Left kidney (tissue), 1 donor: ENCODE measurements at regions not wholly inside any gene's neighbourhood (a gene's known extent, or its start where the extent isn't known, plus 50 kb on each side); places are given as distances from the start of the nearest gene placed in this dataset.

Experiments
- DNase-seq: peaks from one replicate; pipeline ENCODE4 v3.0.0-alpha.2; 2013

DNA sequence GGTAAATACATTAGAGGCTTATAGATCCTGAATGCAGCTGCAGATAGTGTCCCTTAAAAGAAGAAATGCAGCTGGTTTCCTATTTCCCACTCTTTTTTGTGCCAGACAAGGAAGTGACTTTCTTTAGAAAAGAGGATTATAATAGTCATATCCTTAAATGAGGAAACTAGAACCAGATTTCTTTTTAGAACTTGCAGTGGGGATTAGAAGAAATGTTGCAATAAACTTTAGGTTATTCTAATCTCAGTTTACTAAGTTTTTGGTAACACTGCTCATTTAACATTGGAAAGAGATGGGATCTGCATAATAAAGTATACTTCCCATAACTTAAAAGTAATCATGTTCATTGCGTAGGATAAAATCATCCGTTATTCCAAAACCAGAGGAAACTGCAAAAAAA is 101.9 kb downstream of the SLIT2 start:
- no peak for DNase-seq

DNA sequence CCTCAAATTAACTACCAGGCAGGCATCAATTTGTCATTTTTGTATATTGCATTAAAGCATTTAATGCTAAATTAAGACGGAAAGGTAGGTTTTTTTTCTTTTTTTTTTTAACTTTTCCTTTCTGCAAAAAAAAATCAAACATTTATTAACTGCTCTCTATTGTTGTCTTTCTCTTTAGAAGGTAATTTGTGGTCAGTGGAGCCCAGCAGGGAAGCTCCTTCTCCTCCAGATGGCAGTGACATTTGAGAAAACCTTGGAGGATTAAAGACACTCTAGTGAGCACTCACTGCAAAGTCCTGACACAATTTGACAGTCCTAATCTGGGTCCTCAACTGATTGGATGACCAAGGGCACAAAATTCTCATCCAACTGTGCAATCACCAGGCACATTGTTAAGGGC is 102.4 kb downstream of the SLIT2 start:
- no peak for DNase-seq

DNA sequence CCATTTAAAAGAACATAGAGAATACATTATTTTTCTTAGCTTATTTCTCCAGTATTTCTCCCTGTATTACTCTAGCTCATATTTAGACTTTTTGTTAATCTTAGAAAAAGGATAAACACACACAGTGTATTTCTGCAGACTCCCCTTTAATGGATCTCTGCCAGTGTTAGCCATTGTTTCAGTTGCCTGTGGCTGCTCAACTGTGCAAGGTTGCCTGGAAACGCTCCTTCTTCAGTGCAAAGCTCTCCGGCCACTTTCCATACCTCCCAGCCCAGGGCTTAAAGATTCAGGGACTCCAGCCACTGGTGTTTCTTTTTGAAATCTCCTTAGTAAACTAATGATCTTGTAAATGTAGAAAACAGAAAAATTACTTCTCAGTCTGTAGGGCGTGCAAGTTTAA is 104.9 kb downstream of the SLIT2 start:
- peak; percentile 39 for DNase-seq

DNA sequence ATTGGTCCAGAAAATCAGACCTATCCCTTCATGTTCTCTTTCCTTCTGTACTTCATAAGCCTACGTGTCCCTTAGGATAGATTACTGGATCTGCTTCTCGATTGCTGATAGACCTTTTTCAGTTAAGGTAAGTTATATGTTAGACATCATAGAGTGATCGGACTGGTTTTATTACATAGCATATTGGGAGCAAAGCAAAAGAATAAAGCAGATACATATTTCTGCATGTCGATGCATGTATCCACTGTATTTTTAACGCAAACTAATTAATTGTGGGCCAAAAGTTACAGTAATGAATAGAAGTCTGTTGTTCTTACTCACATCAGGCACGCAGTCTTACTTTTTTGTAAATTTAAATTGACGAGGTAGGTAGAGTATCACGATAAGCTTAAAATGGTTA is 106.4 kb downstream of the SLIT2 start:
- no peak for DNase-seq

DNA sequence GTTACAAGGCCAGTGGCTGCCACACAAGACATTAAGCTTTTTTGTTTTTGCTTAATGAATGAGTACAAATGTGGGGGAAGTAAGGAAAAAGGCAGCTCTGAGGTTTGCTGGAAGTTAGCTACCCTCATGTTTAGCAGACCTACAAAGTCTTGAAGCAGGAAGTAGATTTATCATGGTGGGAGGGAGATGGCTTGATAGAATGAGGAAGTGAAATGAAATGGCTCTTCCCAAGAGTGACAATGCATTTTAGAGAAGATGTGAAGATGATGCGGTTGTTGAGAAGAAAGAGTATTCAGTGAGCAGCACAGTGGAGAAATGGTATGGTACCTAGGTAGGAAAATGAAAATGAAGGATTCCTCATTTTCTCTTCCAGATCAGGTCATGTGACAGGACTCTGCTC is 108.0 kb downstream of the SLIT2 start:
- no peak for DNase-seq

DNA sequence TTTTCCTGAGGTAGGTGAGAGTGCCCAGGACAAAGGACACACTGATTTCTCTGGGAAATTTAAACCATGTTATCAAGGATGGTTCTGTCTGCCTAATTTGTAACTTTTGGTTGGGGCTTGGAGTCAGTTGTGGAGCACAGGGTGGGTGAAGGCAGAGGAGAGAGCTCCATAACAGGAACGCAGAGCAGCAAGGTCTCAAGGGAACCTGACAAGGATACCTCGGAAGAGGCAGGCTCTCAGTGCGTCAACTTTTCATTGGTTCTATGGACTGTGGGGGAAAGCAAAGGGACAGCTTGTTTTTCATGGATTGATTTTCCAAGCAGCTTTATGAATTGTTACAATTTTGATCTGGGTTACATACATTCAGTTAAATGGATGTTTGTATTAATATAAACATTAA is 110.4 kb downstream of the SLIT2 start:
- DNase-seq = no peak

DNA sequence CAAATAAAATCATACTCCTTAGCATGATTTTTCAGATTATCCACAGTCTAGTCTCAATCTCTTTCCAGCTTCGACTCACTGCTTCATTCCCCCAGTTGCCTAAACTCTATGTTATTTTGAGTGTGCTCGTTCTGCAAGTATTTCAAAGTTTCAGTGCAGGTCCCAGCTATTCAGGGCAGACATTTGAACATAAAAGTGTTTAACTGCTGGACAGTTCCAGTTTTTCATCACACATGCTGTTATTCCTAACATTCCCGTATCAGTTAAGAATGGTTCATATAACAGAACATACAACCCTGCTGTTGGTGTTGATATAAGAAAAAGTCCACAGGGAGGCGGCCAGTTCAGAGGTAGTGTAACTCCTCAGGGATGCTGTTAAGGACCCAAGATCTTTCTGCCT is 113.3 kb downstream of the SLIT2 start:
- no peak for DNase-seq

DNA sequence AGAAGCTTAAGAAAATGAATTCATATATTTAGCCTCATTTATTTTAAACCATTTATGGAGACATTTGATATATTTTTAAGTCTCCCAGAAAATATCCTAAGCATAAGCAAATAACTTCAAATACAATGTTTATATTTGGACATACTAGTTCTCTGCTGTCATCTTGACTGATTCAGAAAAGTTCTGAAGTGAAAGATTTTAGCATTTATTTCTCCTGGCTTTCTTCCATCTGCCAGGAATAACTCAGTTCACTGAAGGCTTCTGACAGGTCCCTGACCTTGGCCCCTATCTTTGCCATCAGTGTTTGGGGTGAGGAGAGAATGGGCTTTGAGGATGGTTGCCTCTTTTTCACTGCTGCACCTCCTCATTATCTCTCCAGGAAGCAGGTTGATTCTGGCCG is 115.7 kb downstream of the SLIT2 start:
- DNase-seq = no peak

DNA sequence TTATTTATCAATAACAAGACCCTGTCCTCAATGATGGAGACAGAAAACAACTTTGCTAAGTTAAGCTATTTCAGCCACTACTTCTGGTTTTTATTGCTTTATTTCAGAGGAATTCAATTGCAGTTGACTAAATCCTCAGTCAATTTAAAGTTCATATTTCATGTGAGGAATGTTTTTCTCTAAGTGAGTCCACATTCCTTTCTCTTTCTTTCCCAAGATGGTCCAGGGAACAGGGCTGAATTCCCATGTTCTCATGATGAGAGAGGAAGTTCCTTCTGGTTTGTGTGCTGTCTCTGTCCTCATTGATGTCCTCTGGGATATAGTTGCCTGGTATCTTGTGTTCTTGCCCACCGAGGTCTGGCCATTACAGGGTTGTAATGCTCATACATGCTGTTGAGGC is 117.2 kb downstream of the SLIT2 start:
- DNase-seq = no peak

DNA sequence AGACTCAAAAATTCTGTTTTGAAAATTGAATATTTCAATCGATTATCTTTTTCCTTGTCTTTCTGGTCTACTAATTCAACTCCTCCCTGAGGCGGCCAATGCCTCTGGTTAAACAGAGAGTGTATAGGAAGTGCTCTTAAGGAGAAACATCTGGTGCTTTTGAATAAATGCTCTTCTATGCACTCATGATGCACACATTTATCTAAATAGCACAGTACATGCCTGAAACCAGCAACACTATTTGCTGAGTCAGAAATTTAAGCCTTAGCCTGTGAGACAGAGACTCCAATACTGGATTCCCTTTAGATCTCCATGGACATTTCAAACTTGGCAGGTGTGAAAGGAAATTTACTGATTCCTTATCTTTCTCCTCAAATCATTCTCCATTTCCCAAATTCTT is 118.6 kb downstream of the SLIT2 start:
- no peak for DNase-seq

DNA sequence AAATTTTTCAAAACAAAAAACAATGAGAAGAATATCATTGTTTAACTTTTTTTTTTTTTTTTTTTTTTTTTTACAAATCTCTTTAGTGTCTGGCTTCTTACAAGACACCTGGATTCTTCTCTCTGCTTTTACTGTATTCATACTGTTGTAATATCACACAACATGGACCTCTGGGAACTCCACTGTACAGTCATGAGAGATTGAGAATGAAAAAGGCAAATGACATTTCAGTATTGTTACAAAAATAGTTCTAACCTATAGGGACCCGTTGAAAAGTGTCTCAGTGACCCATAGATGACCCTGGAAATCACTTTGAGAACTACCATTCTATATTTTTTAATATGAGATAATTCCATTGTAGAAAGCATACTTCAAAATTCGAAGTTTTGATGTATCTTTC is 124.4 kb downstream of the SLIT2 start:
- no peak for DNase-seq

DNA sequence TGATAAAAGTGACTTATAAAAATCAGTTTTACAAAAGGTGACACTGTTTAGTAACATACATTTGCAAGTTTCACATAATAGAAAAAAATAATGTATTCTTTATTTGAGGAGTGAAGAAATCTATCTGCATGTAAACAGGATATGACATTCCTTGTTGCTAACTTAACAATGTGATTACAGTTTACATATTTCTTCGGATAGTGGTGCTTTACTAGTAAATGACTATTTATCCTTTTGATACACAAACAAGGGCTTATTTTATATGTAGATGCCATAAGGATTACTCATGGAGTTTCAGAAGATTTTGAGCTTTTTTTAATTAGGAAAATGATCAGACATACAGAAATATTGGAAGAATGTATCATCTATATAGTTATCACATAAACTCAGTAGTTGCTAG is 126.5 kb downstream of the SLIT2 start:
- no peak for DNase-seq

DNA sequence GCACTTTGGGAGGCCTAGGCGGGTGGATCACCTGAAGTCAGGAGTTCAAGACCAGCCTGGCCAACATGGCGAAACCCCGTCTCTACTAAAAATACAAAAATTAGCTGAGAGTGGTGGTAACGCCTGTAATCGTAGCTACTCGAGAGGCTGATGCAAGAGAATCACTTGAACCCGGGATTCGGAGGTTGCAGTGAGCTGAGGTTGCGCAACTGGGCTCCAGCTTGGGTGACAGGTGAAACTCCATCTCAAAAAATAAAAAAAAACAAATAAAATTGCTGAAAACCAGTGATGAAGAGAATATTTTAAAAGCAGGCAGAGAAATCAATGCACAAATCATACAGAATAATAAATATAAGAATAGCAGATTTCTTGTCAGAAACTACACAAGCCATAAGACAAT is 129.3 kb downstream of the SLIT2 start:
- no peak for DNase-seq

DNA sequence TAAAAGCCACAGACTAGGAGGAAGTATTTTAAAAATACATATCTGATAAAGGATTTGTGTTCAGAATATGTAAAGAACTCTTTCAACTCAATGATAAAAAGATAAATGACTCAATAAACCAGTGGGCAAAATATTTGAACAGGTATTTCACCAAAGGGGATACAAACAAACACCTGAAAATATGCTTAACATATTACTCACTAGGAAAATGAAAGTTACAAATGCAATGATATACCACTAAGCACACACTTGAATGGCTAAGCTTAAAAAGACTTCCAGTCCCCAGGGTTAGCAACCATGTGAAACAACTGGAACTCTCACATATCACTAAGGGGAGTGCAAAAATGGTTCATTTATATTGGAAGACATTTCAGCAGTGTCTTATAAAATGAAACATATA is 131.6 kb downstream of the SLIT2 start:
- no peak for DNase-seq

DNA sequence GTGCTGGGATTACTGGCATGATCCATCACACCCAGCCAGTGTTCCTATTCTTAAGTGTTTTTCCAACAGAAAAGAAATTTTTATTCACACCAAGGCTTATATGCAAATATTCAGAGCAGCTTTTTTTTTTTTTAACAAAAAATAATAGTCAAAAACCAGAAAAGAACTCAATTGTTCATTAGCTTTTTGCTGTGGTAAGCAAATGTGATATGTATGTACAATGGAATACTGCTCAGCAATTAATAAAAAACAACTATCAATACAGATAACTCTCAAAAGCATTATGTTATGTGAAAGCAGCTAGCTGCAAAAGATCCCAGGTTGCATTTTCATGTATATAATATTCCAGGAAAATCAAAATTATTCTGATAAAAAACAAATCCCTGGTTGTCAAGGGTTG is 132.3 kb downstream of the SLIT2 start:
- no peak for DNase-seq

DNA sequence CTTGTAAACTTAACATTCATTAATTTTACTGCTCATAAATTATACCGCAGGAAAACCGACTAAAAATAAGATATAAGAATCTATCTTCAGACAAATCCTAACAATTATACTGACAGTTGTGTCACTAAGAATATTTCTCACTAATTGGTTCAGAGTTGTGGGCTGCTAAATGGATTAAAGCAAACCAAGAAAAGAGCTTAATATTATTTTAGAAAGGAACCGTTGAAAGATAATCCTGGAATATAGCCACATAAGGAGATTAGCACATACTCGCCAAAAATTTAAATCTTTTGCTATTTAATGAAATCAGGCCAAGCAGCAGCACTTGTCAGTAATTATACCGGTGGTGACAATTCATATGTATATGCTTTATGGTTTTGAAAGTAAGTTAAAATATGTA is 132.8 kb downstream of the SLIT2 start:
- no peak for DNase-seq

DNA sequence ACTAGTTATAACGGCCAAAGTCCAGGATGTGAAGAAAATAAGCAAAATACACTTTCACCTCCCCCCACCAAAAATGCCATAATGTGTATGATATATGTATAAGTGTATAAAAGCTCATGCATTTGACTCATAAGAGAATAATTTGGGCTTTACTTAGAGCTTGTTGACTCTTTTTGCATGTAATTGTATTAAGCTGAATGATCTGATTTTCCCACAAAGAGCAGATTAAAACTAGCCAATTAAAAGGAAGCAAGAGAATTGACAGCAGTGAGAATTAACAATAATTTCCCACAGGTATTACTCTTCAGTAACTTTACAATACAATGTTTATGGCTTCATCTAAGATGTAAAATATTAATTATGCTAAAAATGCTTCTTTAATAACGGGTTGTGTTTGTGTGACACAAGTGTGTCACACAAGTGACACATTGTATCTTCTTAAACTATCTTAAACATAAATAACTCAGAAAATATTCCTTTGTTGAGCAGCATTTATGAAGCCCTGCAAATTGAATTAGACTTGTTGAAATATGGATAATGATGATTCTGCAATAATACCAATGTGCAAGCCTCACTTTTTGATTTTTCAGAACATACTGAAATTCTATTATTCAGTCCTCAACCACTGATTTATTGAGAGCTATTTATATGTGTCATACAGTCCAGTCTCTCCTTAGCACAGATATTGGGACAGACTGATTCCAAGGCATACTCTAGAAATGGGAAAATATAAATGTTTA is 134.5 kb downstream of the SLIT2 start:
- DNase-seq = no peak

DNA sequence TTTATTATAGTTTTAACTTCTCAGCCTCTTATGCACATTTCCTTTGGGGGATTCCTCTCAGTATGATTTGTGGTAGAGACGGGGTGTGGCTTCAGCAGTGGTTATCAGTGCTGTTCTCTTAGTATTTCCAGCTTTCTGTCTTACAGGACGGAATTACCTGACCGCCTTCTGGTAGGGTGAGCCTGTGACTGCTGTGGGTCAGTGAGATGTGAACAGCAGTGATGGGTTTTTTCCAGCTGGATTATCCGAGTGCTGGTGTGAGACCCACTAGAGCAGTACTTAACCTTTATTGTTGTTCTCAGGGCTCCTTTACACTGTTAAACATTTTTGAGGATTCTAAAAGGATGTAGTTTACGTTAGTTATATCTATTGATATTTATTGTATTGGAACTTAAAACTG is 135.2 kb downstream of the SLIT2 start:
- no peak for DNase-seq

DNA sequence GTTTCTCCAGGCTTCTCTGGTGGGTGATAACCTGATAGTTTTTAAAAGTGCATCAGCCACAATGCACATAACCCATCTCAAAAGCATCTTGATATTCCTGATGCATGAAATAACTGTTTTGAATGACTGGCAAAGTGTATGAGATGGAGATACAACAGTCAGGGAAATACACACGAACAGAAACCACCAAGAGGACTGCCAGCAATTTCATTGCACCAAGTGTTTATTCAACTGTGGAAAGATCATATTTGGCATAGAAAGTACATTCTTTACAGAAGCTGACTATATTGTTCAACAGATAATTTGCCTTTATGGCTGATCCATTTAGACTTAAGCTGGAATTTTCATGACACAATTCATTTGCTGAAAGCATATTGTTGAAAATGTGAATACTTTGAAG is 139.5 kb downstream of the SLIT2 start:
- no peak for DNase-seq

DNA sequence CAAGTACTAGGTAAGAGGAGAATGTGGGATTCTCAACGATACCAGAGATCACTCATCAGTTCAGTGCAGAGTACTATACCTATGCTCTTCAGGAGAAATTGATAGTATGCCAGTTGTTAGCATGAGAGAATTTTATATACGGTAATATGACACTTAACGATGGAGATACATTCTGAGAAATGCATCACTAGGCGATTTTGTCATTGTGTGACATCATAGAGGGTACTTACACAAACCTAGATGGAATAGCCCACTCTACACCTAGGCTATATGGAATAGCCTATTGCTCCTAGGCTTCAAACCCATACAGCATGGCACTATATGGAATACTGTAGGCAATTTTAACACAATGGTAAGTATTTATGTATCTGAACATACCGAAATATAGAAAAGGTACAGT is 140.2 kb downstream of the SLIT2 start:
- no peak for DNase-seq

DNA sequence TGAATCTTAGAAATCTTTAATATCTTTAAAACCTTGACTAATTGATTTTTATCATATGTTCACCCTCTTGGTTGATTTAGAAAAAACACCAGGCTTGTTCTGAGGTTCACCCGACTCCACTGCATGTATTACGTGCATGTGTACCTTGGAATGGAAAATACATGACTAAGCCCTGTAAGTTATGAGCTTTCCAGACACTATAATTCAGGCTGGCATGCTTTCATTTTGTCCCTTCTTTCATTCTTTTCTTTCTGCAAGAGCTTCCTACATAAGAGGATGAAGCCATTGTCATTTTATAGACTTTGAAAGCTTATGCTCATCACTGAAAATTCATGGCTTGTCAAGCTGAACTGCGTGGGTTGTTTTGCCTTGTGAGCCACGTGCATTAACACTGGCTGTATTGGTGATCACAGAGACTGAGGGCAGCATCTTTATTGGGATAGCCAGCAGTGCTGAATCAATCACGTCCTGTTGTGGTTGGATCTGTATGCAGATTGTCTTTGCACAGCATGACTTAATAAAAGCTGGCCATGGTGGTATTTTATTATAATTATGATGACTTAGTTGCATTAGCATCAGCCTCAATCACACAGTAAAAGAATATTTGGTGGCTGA is 141.9 kb downstream of the SLIT2 start:
- DNase-seq = no peak

DNA sequence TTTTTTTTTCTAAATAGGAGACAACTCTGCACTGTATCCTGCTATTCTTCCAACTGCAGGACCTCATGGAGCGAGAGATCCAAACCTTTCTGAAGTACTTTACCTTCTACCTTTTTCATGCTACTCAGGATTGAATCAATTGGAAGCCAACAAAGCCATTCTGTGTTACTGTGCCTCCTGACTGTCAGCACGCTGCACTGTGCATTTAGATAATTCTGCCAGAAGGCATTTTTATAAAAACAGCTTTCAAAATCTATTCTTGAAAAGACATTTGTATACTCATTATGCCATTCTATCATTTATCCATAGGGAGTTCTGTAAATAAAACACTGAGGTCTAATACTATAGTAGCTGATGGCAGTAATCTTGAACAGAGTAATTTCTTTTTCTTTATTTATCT is 142.8 kb downstream of the SLIT2 start:
- DNase-seq = no peak

DNA sequence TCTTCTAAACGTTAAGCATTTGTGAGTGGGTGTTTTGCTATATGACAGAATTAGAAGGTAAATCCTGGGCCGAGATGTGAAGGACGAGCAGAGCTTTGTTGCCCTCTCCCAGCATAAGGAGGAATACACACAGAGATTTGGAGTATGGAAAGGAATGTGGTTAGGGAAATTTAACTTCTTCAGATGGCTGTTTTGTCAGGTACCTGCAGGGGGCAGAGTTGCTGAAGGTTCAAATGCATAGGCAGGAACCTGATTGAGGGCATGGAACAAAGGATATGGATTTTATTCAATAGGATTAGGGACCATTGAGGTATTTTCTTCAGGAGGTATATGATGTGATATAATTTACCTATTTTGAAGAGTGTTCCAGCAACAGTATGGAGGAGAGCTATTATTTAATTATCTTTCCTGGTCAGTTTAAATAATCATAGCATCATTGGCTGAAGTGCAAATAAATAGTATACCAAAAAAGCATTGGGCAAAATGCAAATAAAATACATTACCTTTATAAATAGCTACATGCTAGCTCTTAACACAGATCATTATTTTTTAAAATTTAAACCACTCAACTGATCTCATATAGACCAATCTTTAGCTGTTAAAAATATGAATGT is 143.6 kb downstream of the SLIT2 start:
- DNase-seq = peak; percentile 29

DNA sequence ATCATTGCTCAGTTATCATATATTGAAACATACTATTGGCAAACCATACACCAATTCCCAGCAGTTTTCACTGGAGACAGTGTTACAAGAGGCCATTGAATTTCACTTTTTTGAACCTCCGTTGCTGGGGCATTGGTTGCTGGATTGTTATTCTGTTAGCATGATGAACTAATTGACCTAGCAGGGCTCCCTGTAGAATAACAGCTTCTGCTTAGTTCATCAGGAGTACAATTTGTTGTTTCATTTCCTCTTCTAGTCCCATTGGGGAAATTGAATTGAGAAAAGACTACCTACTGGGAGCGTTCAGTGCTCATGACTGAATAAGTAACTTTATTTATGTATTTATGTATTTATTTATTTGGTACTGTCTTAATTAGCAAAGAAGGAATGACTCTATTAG is 151.6 kb downstream of the SLIT2 start:
- DNase-seq = no peak
